ENCODE measurements at regions not wholly inside any gene's neighbourhood (a gene's known extent, or its start where the extent isn't known, plus 50 kb on each side); places are given as distances from the start of the nearest gene placed in this dataset.

- Histone ChIP-seq H3K36me3 (ENCODE audit: control insufficient read depth in 2 of 3, insufficient read depth in 3 of 3, low read length in 3 of 3) (no peaks in the 10 kb centered on the region), H3K9me3 (ENCODE audit: control insufficient read depth in 2 of 3, low read length in 3 of 3) (no peaks in the 10 kb centered on the region), H3K27ac (ENCODE audit: low read depth, low read length) (no peak overlapping the region), H3K4me3 (ENCODE audit: low read length) (no peak overlapping the region), H3K4me1 (ENCODE audit: control insufficient read depth in 2 of 2, insufficient read depth in 2 of 2, low read length in 2 of 2) (no peaks in the 10 kb centered on the region), H3K27me3 (ENCODE audit: control insufficient read depth in 2 of 2, insufficient read depth in 2 of 2, low read length in 2 of 2) (no peaks in the 10 kb centered on the region)
- ATAC-seq (no peak), DNase-seq (no peak)
- Mint-ChIP-seq H3K36me3 (no peaks in the 10 kb centered on the region), H3K27me3 (peaks cover 0 to 7% (median 0%) of the 10 kb centered on the region in 5 donors), H3K4me1 (no peaks in the 10 kb centered on the region), H3K4me3 (no peak overlapping the region), H3K9me3 (peaks cover 0 to 15% (median 0%) of the 10 kb centered on the region in 11 donors), H3K27ac (no peak overlapping the region)
- CTCF ChIA-PET = no interaction called here
- POLR2A ChIA-PET = no interaction called here
- intact Hi-C loops (cut with micrococcal nuclease) = no loop called here
These were observed 231.3 kb upstream of the SEMA6D start for GRCh38 chr15:47486040-47486439.

GRCh38 chr15:47492195-47492594 is 225.1 kb upstream of the SEMA6D start:
- H3K4me3 Mint-ChIP-seq = no peak overlapping the region
- DNase-seq (no peak), ATAC-seq (no peak)
- no peaks in the 10 kb centered on the region for H3K36me3 Mint-ChIP-seq
- H3K4me1 Mint-ChIP-seq = no peaks in the 10 kb centered on the region
- ChIA-PET POLR2A (no interaction called here), CTCF (no interaction called here)
- H3K27me3 Mint-ChIP-seq = peaks cover 0 to 5% (median 0%) of the 10 kb centered on the region in 5 donors
- H3K9me3 Mint-ChIP-seq = peaks cover 0 to 8% (median 0%) of the 10 kb centered on the region in 11 donors
- H3K4me3 ChIP-seq (ENCODE audit: low read length) = no peak overlapping the region
- H3K36me3 ChIP-seq (ENCODE audit: control insufficient read depth in 2 of 3, insufficient read depth in 3 of 3, low read length in 3 of 3) = no peaks in the 10 kb centered on the region
- no peak overlapping the region for H3K27ac Mint-ChIP-seq
- H3K9me3 ChIP-seq (ENCODE audit: control insufficient read depth in 2 of 3, low read length in 3 of 3) = no peaks in the 10 kb centered on the region
- H3K4me1 ChIP-seq (ENCODE audit: control insufficient read depth in 2 of 2, insufficient read depth in 2 of 2, low read length in 2 of 2) = no peaks in the 10 kb centered on the region
- intact Hi-C loops (cut with micrococcal nuclease) = no loop called here
- H3K27me3 ChIP-seq (ENCODE audit: control insufficient read depth in 2 of 2, insufficient read depth in 2 of 2, low read length in 2 of 2) = no peaks in the 10 kb centered on the region
- no peak overlapping the region for H3K27ac ChIP-seq (ENCODE audit: low read depth, low read length)

- Histone ChIP-seq H3K9me3 (ENCODE audit: control insufficient read depth in 2 of 3, low read length in 3 of 3) (no peaks in the 10 kb centered on the region), H3K4me3 (ENCODE audit: low read length) (no peak overlapping the region), H3K4me1 (ENCODE audit: control insufficient read depth in 2 of 2, insufficient read depth in 2 of 2, low read length in 2 of 2) (no peaks in the 10 kb centered on the region), H3K27me3 (ENCODE audit: control insufficient read depth in 2 of 2, insufficient read depth in 2 of 2, low read length in 2 of 2) (no peaks in the 10 kb centered on the region), H3K36me3 (ENCODE audit: control insufficient read depth in 2 of 3, insufficient read depth in 3 of 3, low read length in 3 of 3) (no peaks in the 10 kb centered on the region), H3K27ac (ENCODE audit: low read depth, low read length) (no peak overlapping the region)
- no peak overlapping the region for H3K4me3 Mint-ChIP-seq
- POLR2A ChIA-PET = no interaction called here
- no peak overlapping the region for H3K27ac Mint-ChIP-seq
- DNase-seq = no peak
- no peak for ATAC-seq
- CTCF ChIA-PET = no interaction called here
- intact Hi-C loops (cut with micrococcal nuclease) = no loop called here
- no peaks in the 10 kb centered on the region for H3K4me1 Mint-ChIP-seq
- H3K27me3 Mint-ChIP-seq = peaks cover 0 to 2% (median 0%) of the 10 kb centered on the region in 5 donors
- H3K36me3 Mint-ChIP-seq = no peaks in the 10 kb centered on the region
- H3K9me3 Mint-ChIP-seq = peaks cover 0 to 2% (median 0%) of the 10 kb centered on the region in 11 donors
These were observed 223.7 kb upstream of the SEMA6D start for GRCh38 chr15:47493357-47494247.

GRCh38 chr15:47496343-47497185 is 220.7 kb upstream of the SEMA6D start:
- ChIA-PET POLR2A (no interaction called here), CTCF (no interaction called here)
- intact Hi-C loops (cut with micrococcal nuclease) = no loop called here
- Mint-ChIP-seq H3K9me3 (no peaks in the 10 kb centered on the region), H3K4me3 (no peak overlapping the region), H3K27me3 (peaks cover 0 to 4% (median 0%) of the 10 kb centered on the region in 5 donors), H3K4me1 (no peaks in the 10 kb centered on the region), H3K36me3 (no peaks in the 10 kb centered on the region), H3K27ac (no peak overlapping the region)
- ATAC-seq = no peak
- DNase-seq = no peak
- Histone ChIP-seq H3K4me1 (ENCODE audit: control insufficient read depth in 2 of 2, insufficient read depth in 2 of 2, low read length in 2 of 2) (no peaks in the 10 kb centered on the region), H3K4me3 (ENCODE audit: low read length) (no peak overlapping the region), H3K27ac (ENCODE audit: low read depth, low read length) (no peak overlapping the region), H3K9me3 (ENCODE audit: control insufficient read depth in 2 of 3, low read length in 3 of 3) (no peaks in the 10 kb centered on the region), H3K36me3 (ENCODE audit: control insufficient read depth in 2 of 3, insufficient read depth in 3 of 3, low read length in 3 of 3) (no peaks in the 10 kb centered on the region), H3K27me3 (ENCODE audit: control insufficient read depth in 2 of 2, insufficient read depth in 2 of 2, low read length in 2 of 2) (no peaks in the 10 kb centered on the region)

GRCh38 chr15:47500842-47501241 is 216.5 kb upstream of the SEMA6D start:
- no peaks in the 10 kb centered on the region for H3K27me3 ChIP-seq (ENCODE audit: control insufficient read depth in 2 of 2, insufficient read depth in 2 of 2, low read length in 2 of 2)
- Mint-ChIP-seq H3K4me1 (peaks cover 0 to 7% (median 0%) of the 10 kb centered on the region in 7 donors), H3K27me3 (peaks cover 0 to 19% (median 6%) of the 10 kb centered on the region in 5 donors), H3K9me3 (peaks cover 0 to 3% (median 0%) of the 10 kb centered on the region in 11 donors), H3K27ac (no peak overlapping the region), H3K4me3 (no peak overlapping the region), H3K36me3 (no peaks in the 10 kb centered on the region)
- POLR2A ChIA-PET = no interaction called here
- H3K27ac ChIP-seq (ENCODE audit: low read depth, low read length) = no peak overlapping the region
- DNase-seq (no peak), ATAC-seq (no peak)
- no peaks in the 10 kb centered on the region for H3K9me3 ChIP-seq (ENCODE audit: control insufficient read depth in 2 of 3, low read length in 3 of 3)
- CTCF ChIA-PET = no interaction called here
- intact Hi-C loops (cut with micrococcal nuclease) = no loop called here
- no peak overlapping the region for H3K4me3 ChIP-seq (ENCODE audit: low read length)
- H3K36me3 ChIP-seq (ENCODE audit: control insufficient read depth in 2 of 3, insufficient read depth in 3 of 3, low read length in 3 of 3) = no peaks in the 10 kb centered on the region
- no peaks in the 10 kb centered on the region for H3K4me1 ChIP-seq (ENCODE audit: control insufficient read depth in 2 of 2, insufficient read depth in 2 of 2, low read length in 2 of 2)

GRCh38 chr15:47502041-47502440 is 215.3 kb upstream of the SEMA6D start:
- no peaks in the 10 kb centered on the region for H3K27me3 ChIP-seq (ENCODE audit: control insufficient read depth in 2 of 2, insufficient read depth in 2 of 2, low read length in 2 of 2)

More at GRCh38 chr15:47502041-47502440, 215.3 kb upstream of the SEMA6D start:
- peaks cover 0 to 7% (median 0%) of the 10 kb centered on the region in 7 donors for H3K4me1 Mint-ChIP-seq
- no peak for ATAC-seq
- intact Hi-C loops (cut with micrococcal nuclease) = no loop called here
- Histone ChIP-seq H3K4me1 (ENCODE audit: control insufficient read depth in 2 of 2, insufficient read depth in 2 of 2, low read length in 2 of 2) (no peaks in the 10 kb centered on the region), H3K9me3 (ENCODE audit: control insufficient read depth in 2 of 3, low read length in 3 of 3) (no peaks in the 10 kb centered on the region), H3K27ac (ENCODE audit: low read depth, low read length) (no peak overlapping the region), H3K36me3 (ENCODE audit: control insufficient read depth in 2 of 3, insufficient read depth in 3 of 3, low read length in 3 of 3) (no peaks in the 10 kb centered on the region), H3K4me3 (ENCODE audit: low read length) (no peak overlapping the region)
- ChIA-PET POLR2A (no interaction called here), CTCF (no interaction called here)
- H3K27ac Mint-ChIP-seq = no peak overlapping the region
- H3K4me3 Mint-ChIP-seq = no peak overlapping the region
- no peaks in the 10 kb centered on the region for H3K36me3 Mint-ChIP-seq
- peaks cover 0 to 19% (median 8%) of the 10 kb centered on the region in 5 donors for H3K27me3 Mint-ChIP-seq
- DNase-seq = no peak
- peaks cover 0 to 3% (median 0%) of the 10 kb centered on the region in 11 donors for H3K9me3 Mint-ChIP-seq

Data from naive thymus-derived CD4-positive, alpha-beta T cell (primary cell).